DMS53 treated with DMSO at 0.1 percent for 48 hours (cell line): ENCODE measurements at regions not wholly inside any gene's neighbourhood (a gene's known extent, or its start where the extent isn't known, plus 50 kb on each side); places are given as distances from the start of the nearest gene placed in this dataset.

Experiments used
- DNase-seq: peaks from one replicate; lab custom pipeline; 2025; ENCODE audit not compliant: unreplicated experiment; lab: John Stamatoyannopoulos, UW

DNA sequence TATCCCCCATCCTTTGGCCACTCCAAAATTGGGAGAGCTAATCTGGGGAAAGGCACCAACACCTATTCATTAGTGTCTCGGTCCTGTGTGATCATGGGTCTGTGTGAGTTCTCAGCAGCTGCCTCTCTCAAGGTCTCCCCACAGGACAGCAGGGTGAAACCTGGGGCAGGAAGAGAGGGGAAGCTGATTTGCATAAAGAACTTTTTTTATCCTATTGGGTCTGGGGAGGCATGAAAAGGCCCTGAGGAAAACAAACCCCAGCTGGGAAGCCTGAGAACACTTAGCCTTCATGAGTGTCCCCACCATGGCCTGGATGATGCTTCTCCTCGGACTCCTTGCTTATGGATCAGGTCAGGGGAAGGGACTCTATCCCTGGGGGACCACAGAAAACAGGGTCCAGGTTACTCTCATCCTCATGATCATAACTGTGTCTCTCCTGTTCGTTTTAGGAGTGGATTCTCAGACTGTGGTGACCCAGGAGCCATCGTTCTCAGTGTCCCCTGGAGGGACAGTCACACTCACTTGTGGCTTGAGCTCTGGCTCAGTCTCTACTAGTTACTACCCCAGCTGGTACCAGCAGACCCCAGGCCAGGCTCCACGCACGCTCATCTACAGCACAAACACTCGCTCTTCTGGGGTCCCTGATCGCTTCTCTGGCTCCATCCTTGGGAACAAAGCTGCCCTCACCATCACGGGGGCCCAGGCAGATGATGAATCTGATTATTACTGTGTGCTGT, 116.0 kb upstream of the TOP3B start:
- no peak for DNase-seq

DNA sequence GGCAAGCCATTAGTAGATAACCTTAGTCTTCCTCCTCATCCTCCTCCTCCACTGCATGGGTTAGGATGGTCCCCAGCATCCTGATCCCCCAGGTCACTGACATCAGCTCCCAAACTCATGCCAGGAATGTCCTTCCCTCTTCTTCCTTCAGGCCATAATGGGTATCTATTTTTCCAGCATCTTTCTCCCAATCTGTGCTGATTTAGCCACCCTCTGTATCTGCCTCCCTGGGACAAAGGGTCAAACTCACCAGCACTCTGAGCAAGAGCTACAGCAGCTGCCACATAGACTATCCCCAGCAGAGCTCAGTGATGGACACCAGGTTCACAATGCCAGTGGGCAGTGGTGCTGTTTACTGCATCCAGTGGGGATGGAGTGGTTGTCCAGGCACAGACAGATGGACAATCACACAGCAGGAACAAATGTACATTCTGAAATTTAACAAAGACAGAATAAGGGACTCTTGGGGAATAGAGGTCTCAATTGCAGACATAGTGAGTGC, 115.2 kb upstream of the TOP3B start:
- DNase-seq, result no peak

DNA sequence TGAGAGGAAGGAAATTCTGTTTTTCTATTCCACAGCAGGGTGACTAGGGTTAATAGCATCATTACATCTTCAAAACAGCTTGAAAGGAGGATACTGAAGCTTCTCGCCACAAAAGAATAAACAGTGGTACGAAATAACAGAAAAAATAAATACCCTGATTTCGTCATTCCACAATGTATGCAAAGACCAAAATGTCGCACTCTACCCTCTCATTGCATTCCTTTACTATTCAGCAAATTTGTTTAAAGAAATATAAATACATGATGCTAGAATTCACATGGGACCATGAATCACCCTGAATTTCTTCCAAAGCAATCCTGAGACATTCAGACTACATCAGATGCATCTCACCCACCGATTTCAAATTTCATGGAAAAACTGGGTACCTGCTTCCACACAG, 112.3 kb upstream of the TOP3B start:
- DNase-seq, result no peak

DNA sequence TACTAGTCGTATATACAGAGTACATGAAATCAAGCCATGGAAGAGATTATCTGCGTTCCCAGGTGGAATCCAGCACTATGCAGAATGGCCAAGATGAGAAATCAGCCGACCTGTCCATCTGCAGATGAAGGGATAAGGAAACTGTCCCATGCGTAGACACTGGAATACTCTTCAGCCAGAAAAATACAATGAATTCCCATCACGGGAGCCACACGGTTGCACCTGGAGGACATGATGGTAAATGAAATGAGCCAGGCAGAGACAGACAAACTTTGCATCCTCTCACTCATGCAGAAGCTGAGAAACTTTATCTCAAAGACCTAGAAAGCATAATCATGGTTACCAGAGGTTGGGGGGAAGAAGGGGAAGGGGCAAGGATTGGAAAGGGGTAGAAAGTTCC, 111.9 kb upstream of the TOP3B start:
- no peak for DNase-seq

DNA sequence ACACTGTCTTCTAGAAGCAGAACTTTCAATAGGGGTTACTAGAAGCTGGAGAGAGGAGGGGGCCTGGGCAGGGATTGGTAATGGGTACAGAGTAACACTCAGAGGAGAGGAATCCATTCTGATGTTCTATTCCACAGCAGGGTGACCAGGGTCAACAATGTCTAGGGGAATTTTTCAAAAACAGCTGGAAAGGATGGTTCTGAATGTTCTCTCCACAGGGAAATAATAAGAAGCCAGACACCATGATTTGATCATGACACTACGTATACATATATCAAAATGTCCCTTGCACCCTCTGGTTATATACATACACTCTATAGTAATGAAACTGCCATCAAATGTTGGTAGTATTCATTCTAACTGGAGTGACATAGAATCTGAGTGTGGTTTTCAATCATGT, 111.2 kb upstream of the TOP3B start:
- DNase-seq, result no peak

DNA sequence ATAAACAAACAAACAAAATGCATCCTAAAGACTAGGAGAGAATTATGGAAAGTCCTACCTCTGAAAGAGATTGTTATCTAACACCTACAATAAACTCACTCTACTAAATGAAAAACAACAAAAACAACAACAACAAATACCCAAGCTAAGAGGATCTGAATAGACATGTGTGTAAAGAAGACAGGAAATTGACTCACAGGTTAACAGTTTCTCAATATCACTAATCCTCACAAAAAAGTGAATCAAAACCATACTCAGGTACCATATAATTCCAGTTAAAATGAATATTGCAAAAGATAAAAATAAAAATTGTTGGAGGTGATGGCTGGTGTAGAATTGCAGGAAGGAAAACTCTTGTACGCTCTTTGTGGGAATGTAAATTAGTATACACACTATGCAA, 110.4 kb upstream of the TOP3B start:
- no peak for DNase-seq

DNA sequence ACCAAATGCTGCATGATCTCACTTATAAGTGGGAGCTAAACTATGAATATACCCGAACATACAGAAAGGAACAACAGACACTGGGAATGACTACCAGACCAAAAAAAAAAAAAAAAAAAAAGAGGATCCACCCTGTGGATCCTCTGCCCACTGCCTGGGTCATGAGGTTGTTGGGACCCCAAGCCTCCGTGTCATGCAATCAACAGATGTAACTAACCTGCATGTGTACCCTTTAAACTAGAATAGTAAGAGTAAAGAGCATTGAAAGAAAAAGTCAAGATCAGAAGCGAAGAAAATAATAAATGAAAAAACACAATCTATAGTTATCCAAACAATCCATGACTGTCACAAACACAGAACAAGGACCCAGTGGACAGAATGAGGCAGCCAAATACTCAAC, 109.5 kb upstream of the TOP3B start:
- DNase-seq, result no peak

DNA sequence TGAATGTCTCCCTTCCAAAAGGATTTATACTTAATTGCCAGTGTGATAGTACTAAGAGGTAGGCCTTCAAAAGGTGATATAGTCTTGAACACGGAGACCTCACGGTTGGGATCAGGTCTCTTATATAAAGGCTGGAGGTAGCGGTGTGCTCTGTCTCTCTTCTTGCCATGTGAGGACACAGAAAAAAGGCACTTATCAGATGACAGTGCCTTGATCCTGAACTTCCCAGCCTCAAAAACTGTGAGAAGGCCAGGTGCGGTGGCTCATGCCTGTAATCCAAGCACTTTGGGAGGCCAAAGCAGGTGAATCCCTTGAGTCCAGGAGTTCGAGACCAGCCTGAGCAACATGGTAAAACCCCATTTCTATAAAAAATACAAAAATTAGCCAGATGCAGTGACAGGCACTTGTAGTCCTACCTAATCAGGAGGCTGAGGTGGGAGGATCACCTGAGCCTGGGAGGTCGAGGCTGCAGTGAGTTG, 108.9 kb upstream of the TOP3B start:
- DNase-seq, result no peak

DNA sequence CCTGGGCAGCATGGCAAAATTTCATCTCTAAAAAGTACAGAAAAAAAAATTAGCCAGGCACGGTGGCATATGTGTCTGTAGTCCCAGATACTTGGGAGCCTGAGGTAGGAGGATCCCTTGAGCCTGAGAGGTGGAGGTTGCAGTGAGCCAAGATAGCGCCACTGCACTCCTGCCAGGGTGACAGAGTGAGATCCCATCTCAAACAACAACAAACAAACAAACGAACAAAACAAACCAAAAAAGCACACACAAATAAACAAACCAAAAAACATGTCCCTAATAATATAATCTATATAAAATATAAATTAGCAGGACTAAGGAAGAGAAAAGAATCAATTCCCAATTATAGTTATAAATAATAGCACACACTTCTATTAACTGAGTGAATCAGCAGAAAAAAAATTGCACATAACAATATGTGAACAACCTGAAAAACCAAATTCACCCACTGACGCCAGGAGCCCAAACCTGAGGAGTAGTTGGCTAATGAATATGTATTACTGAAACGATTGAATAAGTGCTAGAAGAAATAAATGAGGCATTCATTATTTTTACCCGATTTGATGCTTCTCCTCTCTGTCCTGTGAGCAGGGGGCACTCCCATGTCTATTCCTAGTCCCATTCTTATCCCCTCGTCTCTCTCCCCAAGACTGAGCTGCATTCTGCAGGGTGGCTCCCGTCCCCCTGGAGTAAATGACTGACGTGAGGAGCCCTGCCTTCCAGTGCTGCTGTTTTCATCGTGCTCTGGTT, 108.2 kb upstream of the TOP3B start:
- no peak for DNase-seq

DNA sequence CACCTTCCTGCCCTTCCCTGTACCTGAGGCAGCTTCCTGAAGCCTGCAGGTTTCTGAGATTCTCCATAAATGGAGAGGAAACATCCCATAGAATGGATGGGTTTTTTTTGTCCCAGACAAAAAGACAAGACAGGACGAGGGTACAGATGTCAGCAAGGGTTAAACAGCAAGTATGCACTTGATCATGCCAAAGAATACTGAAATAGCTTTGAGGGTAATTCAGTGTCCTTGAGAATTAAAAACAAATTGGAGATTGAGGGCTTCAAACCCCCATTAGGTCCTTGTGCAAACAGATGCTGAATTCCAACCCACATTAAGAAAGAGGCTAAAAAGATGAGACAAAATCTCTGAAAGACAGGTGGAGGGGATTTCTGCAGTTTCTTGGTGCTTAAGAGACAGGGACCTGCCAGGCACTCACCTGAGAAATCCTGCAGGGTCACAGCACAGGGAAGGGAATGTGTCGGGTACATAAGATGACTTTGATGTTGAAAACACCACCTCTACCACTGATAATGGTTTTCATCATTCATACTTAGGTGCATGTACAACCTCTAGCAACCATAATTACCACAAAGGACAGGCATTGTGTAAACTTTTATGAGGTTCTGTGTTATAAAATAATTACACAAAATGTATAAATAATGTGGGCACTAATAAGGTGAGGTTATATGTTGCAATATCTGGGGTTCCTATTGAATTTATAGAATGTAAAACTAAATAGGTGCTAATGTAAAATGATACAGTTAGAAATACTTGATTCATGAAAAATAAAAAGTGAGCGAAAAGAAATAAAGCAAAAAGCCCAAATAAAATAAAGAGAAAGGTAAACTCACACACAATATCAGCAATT, 107.1 kb upstream of the TOP3B start:
- DNase-seq, result no peak

DNA sequence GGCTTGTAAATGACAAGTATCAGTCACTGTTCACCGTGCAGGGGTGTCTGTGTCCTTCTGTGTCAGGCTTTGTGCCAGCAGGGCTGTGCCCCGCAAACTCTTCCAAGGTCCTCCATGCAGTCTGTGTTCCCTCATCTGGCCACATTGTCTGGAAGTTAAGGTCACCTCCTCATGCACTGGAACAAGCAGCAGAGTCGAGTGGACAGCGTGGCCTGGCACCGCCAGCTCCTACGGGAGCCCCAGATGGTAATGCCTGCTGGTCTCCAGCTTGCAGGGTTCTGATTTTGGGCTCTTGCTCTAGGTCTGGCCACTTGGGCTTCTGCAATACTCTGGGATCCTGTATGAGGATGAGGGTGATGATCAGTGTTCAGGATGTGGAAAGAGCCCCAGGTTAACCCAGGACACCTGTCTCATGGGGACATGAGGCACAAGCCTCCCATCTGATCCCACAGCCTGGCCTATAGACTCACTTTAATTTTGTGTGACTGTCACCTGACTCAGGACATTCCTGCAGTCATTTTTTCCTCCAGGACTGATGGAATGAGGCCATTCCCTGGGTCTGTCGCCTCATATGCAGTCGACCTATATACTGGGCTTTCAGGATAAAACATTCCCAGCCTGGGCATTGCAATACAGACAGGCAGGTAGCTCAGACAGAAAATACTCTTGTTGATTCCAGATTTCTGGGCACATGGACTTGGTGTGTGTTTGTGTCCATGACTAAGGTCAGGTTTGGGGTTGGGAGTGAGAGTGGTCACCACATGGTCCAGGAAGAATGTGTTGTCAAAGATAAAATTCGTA, 106.3 kb upstream of the TOP3B start:
- DNase-seq, result no peak

DNA sequence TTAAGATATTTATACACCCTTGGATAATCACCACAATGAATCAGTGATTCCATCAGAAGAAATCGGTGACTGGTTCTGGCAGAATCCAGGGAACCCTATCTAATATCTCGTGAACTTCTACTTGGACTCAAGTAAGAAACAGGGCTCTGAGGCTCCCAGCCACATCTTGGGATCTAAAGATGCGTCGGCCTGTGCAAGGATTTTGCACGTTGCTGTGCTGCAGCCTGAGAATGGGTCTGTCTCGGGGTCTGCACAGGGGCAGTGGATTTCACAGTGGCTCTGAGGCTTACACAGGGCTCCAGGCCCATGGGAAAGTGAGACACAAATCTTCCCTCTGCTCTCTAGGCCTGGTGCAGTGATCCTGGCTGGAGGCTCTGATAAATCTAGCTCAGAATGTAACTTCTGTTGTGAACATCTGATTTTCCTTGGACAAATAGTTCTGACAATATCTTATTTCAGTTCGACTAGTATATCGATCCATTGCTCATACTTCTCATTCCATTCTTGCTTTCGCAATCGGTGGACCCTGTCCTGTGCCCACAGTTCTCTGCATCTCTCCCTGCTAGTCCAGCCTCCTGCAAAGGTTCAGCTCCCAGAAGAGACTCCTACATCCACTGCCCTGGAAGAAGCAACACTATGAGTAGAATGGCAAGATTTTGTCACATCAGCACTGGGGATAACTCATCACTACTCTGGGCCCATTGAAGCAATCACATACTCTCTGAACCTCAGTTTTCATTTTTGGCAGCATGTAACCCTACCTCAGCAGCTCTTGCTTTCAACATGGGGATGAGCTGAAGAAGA, 105.5 kb upstream of the TOP3B start:
- DNase-seq, result no peak

DNA sequence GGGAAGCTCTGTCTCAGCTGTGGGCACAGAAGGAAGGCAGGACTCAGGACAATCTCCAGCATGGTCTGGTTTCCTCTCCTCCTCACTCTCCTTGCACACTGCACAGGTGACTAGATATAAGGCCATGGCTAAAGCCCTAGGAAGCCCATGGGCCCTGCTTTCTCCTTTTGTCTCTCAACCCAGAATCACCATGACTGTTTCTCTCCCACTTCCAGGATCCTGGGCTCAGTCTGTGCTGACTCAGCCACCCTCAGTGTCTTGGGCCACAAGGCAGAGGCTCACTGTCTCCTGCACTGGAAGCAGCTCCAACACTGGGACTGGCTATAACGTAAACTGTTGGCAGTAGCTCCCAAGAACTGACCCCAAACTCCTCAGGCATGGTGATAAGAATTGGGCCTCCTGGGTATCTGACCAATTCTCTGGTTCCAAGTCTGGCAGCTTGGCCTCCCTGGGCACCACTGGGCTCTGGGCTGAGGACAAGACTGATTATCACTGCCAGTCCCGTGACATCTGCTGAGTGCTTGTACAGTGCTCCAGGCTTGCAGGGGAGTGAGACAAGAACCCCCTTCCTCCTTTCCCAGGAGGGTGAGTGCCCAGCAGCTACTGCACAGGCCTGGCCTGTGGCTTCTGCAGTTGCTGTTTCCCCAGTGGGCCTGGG, 104.0 kb upstream of the TOP3B start:
- DNase-seq, result no peak

DNA sequence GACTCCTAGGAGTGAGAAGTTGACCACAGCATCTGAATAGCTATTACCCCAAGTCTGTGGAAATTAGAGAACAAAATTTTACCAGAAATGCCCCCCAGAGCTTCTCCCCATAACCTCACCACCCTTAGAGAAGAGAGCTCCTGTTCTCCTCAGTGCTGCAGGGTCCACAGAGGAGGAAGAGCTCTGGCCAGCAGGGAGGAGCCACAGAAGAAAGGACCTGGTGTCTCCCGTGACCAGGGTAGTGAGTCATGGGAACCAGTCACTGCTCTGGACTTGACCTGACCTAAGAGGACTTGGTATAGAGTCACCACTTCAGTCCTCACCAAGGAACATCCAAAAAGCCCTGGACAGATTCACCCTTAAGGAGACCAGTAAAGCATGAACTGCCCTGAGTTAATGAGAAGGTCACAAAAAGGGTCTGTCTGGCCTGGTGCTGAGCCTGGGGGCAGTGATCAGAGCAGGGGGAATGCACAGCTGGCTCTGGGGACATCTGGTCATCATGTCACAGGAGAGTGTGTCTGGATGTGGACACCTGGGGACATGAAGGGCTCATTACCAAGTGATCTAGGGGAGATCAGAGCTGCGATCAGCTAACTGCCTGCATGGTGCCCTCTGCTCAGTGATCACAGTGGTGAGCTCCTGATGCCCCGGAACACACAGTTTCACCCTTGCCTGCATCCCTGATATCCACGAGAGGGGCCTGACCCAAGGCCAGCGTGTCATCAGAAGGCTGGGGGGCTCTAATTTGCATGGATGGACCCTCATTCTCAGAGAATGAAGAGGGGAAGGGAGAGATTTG, 103.3 kb upstream of the TOP3B start:
- no peak for DNase-seq

DNA sequence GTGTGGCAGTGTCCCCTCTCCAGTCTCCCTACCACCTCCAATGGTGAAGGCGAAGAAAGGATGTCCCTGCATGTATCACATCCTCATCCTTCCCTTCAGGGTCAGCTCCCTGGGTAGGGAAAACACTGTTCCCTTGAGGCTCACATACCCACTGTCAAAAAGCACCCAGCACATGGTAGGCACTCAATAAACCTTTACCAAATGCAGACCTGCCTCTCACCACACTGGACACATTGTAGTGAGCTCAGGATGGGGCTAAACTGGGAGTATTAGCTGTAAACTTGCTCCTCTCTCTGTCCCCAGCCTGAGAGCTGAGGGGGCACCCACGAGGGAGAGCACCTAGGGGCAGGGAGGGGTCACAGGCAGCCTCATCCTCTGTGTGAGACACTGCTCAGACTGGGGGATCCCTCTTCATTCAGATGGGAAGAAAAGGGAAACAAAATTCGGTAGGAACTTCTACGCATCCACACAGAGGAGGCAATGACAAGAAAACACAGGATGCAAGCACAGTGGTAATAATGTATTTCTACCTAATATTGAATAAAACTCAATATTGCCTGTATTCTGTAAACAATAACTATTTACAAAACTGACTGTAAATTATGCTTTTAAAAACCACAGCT, 101.6 kb upstream of the TOP3B start:
- DNase-seq, result no peak

DNA sequence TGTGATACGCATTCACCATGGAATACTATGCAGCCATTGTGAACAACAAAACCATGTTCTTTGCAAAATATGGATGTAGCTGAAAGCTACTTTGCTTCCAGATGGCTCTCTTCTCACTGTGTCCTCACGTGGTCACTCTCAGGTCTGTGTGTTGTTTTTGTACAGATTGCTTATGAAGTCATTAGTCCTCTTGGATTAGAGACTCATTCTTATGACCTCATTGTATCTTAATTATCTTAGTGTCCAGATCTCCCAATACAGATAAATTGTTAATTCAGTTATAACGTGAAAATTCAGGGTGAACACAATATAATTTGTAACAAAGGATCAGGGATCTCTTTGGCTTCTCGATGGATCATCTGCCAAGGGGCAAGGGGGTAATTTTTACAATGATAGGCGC, 100.4 kb upstream of the TOP3B start:
- DNase-seq, result no peak

DNA sequence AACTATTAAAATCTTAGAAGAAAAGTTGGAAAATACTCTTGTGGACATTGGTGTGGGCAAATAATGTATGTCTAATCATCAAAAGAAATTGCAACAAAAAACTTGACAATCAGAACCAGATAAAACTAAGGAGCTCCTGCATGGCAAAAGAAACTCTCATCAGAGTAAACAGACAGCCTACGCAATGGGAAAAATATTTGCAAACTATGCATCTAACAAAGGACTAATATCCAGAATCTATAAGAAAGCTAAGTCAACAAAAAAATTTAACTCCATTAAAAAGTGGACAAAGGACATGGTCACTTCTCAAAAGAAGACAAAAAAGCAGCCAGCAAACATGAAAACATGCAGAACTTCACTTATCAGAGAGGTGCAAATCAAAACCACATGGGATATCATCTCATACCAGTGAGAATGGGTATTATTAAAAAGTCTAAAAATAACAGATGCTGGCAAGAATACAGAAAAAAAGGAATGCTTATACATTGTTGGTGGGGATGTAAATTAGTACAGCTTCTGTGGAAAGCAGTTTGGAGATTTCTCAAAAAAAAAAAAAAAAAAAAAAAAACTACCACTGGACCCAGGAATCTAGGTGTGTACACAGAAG, 99.7 kb upstream of the TOP3B start:
- DNase-seq, result no peak

DNA sequence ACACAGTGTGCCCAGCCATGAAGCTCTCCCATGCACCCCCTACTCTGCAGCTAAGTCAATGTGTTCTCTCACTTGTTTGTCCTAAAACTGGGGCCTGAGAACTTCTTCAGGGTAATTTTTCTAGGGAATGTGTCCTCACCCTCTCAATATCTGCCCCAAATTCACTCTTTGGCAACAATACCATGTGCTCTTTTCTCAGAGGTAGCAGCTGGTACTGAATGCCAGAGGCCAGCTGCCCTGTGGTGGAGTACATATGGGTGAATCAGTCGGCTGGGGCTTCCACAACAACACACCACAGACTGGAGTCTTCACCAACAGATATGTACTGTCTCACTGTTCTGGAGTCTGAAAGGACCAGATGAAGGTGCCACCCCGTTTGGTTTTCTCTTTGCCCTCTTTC, 97.7 kb upstream of the TOP3B start:
- DNase-seq, result no peak
